ENCODE measurements at regions not wholly inside any gene's neighbourhood (a gene's known extent, or its start where the extent isn't known, plus 50 kb on each side); places are given as distances from the start of the nearest gene placed in this dataset.
"Not testable (repeated sequence)": the region's sequence is repeated elsewhere in the genome, so short reads cannot be mapped to it uniquely, and the experiment has no call there.

GRCh38 chrX:829145-829544 is 198.6 kb downstream of the SHOX start:
- DNase-seq: no peak

- DNase-seq: peak; percentile 37
These were observed 197.9 kb downstream of the SHOX start for GRCh38 chrX:828411-828959.

- no peak for DNase-seq
These were observed 195.9 kb downstream of the SHOX start for GRCh38 chrX:826448-826847.

- peak; percentile 64 for DNase-seq
These were observed 195.4 kb downstream of the SHOX start for GRCh38 chrX:825991-826390.

GRCh38 chrX:823073-823472 is 192.5 kb downstream of the SHOX start:
- not testable (repeated sequence) for DNase-seq

DNA sequence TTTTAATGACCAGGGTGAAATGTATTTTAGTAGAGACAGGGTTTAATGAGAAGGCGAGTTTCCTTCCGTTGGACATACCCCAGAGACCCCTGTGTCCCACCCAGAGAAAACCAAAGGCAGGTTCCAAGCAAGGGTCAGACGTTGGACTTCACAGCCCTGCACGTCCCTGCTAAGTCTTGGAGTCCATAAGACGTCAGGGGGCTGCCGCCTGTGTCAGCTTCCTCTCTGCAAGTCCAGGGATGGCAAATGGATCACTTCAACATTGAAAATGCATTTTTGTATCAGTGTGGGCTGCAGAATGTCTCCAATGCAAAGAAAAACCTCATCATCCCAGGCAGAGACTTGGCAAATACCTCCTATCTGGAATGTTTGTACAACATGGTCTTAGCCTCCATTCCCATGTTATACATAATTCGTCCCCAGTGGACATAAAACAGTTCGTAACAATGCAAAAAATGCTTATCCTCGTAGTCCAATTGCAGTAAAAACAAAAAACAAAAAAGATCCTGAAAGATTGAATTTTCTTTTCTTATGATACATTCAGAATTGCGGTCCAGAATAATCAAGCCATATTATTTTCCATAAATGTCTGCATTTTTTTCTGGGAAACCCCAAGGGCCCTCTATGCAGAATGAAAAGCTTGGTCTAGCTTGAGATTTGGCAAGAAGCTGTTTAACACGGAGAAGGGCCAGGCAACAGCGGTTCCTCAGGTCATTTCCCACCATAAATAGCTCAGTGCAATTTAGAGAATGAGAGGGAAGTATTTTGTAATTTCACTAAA is 190.9 kb downstream of the SHOX start:
- DNase-seq: peak; percentile 63

DNA sequence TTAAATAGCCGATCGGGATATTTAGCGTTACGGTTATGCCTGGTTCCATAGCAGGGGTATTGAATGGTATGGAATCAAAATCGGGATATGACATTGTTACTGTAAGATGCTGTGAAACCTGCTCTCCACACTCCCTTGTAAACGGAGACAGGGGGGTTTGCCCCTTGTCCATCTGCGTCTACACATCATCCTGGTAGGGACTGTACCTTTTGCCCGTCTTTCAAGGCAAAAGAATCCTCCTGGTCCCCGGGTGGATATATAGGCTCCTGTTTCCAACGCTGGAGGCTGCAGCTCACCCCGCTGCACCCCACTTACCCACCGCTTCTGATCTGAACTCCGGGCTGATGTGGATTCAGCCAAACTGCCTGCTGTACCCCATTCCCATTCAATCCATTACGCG is 189.1 kb downstream of the SHOX start:
- DNase-seq: no peak

GRCh38 chrX:817759-818300 is 187.2 kb downstream of the SHOX start:
- no peak for DNase-seq

- DNase-seq: not testable (repeated sequence)
These were observed 186.6 kb downstream of the SHOX start for GRCh38 chrX:817147-817546.

- no peak for DNase-seq
These were observed 185.8 kb downstream of the SHOX start for GRCh38 chrX:816411-816810.

DNA sequence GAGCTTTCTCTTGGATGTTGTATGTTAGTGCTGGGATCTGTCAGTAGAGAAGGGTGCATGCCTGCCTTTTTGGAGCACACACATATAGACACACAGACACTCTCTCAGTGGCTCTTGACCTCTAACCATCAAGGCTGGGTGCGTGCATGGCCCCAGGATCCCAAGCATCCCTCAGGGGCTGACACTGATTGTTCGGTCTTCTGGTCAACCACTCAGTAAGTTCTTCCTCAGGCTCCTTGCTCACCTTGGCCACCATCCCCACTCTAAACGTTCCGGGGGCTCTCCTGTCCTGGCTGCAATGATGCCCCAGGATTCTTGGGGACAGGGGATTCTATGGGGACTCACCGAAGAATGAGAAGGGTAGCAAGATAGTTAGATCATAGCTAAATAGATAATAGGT is 179.6 kb downstream of the SHOX start:
- DNase-seq: no peak

GRCh38 chrX:809081-809480 is 178.5 kb downstream of the SHOX start:
- no peak for DNase-seq

- no peak for DNase-seq
These were observed 176.0 kb downstream of the SHOX start for GRCh38 chrX:806586-806985.

- DNase-seq: no peak
These were observed 175.4 kb downstream of the SHOX start for GRCh38 chrX:805988-806387.

DNA sequence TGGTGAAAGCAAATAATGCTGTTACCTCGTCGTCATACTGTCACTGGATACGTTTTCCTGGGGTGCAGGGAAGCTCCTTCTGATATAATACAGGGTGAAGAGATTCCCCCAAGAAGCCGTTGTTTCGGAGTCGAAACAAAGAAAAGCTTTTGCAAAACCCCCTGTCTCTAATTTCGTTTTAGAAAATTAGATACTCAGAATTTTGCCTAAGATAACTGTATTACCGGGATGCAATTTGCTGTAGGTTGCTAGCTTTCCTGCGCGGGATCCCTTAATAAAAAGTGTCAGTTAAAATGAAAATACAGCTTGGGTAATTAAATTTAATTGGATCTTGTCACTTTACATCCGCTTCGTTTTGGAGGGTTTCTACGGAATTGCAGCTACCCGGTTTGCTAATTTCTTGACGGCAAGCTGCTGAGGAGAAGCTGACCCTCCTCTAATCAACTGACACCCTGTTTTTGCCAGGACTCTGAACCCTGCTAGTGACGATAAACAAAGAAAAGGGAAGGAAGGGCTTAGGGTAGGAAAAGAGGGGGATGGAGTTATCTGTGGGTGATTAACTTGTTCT is 174.6 kb downstream of the SHOX start:
- no peak for DNase-seq

DNA sequence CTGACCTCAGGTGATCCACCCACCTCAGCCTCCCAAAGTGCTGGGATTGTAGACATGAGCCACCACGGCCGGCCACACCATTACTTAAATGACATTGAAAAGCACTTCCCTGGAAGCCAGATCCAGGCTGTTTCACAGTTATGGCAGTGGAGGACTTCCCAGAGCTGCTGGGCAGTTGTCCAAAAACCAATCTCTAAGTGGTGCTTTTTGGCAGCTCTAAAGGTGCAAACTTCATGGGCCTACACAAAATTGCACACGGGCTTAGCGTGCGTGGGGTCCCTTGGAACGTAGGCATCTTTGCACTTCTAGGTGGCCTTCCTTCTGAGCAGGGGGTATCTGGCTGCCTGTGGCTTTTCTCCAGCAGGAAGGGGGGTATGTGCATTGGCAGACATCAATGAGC is 172.3 kb downstream of the SHOX start:
- DNase-seq: peak; percentile 44

DNA sequence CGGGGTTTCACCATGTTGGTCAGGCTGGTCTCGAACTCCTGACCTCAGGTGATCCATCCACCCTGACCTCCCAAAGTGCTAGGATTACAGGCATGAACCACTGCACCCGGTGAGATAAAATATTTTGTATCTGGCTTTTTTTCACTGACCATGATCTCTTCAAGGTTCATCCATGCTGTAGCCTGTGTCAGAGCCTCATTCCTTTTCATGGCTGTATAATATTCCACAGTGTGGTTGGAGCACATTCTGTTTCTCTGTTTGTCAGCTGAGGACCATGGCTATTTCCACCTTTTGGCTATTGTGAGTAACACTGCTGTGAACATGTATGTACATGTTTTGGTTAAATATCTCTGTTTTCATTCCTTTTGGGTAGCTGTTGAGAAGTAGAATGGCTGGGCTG is 169.2 kb downstream of the SHOX start:
- no peak for DNase-seq

- no peak for DNase-seq
These were observed 163.7 kb downstream of the SHOX start for GRCh38 chrX:794311-794710.

DNA sequence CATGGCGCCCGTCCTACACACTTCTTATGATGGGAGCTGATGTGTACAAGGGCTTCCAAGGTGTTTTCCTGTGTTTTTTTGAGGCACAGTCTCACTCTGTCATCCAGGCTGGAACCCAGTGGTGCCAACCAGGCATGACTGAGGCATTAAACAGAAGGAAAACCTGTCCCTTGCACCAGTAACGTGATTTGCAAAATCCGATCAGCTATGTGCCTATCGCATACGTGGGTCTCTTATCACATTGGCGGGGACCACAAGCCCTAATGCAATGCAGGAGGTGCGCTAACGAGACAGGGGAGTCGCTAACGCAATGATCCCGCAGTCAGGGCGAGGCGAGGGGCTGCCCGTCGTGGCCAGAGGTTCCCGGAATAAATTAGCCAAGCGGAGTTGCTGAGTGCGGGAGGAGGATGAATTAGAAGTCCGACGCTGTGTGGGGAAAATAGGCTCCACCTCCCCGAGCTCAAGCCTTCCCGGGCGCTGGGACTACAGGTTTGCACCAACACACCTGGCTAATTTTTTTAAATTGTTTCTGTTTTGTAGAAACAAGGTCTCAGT is 162.7 kb downstream of the SHOX start:
- no peak for DNase-seq

GRCh38 chrX:791479-792034 is 161.0 kb downstream of the SHOX start:
- DNase-seq: no peak

DNA sequence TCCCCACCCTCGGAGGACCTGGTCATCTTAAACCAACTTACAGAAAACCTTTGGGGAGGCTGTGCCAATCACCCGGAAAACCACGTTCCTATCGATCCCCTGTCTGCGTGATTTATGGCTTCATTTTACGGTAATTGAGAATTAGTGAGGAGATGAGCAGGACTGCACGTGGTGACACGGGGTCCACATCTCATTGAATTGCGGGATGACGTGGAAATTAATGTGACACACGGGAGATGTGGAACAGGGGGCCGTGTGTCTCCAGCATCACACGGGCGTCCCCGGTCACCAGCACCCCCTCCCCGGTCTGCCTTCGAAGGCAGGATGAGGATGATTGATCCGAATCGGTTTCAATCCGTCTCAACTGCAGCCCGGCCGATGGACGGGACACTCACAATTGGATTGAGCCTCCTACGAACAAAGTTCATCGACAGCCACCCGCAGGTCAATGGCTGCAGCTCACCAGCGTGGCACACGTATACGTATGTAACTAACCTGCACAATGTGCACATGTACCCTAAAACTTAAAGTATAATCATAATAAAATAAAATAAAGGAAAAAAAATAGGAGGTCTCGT is 160.3 kb downstream of the SHOX start:
- DNase-seq: no peak

DNA sequence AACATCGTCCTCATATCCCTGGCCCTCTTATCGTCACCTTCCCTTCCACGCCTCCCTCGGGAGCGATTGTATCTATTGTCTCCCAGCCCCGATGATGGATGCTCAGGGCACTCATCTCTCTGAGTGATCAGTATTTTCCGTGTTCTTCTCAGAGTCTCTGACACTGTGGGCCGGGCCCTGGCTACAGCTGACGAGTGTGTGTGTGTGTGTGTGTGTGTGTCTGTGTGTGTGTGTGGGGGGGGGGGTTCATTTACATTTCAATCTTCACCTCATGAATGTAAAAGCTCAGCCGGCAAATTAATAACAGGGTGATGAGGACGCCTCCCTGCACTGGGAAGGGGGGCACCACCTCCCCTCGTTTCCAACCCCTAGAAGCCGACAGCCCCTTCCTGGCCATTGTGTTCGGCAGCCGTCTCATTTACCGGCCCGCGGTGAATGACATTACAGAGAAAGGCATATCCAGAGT is 159.5 kb downstream of the SHOX start:
- DNase-seq: no peak

GRCh38 chrX:789096-789495 is 158.5 kb downstream of the SHOX start:
- DNase-seq: no peak

Data from right hindlimb (tissue), 1 donor.